SK-N-SH (cell line): ENCODE measurements at regions not wholly inside any gene's neighbourhood (a gene's known extent, or its start where the extent isn't known, plus 50 kb on each side); places are given as distances from the start of the nearest gene placed in this dataset.

Experiments used
- CTCF ChIA-PET: fragments of 300-600, 350-600 bp; formaldehyde crosslinking; extraction: SDS; loops from one replicate; lab custom pipeline; 2021; lab: Yijun Ruan, JAX
- POLR2A ChIA-PET: fragments of 350-600 bp; sonication (Branson Sonifier 250); formaldehyde crosslinking; extraction: SDS; loops from one replicate; lab custom pipeline; 2020; ENCODE audit warnings: antibody characterized with exemption, inconsistent platforms; lab: Yijun Ruan, JAX
- DNase-seq: peaks from one replicate; pipeline ENCODE4 v3.0.0; 2012
- H2AFZ ChIP-seq: fragments of 200-600 bp; sonication (generic); 2 replicates; pipeline ENCODE4 v1.8.1; 2016; ENCODE audit warnings: antibody characterized with exemption, mild to moderate bottlenecking, low read depth
- H3F3A ChIP-seq: fragments of 200-600 bp; sonication (generic); replicated peaks from 2 replicates; pipeline ENCODE3; 2016; ENCODE audit warnings: antibody characterized with exemption, mild to moderate bottlenecking; ENCODE audit not compliant: insufficient read depth
- H3K27ac ChIP-seq, 2 experiments: fragments of 200-500 bp in 1 of 2; fragments of 200-600 bp in 1 of 2; sonication (Bioruptor generic) in 1 of 2; sonication (generic), shearing (Covaris generic) in 1 of 2; 2 replicates each; pipeline versions ENCODE4 v1.5.1 to v1.6.1; 2014 to 2016; ENCODE audit warnings: low read depth in 2 of 2, inconsistent platforms in 1 of 2, low read length in 1 of 2, mild to moderate bottlenecking in 1 of 2, mixed read lengths in 1 of 2
- H3K27me3 ChIP-seq: fragments of 200-600 bp; sonication (generic), shearing (Covaris generic); 2 replicates; pipeline ENCODE4 v1.6.1; 2016; ENCODE audit warnings: mixed run types; ENCODE audit not compliant: insufficient read depth
- H3K36me3 ChIP-seq, 2 experiments: fragments of 200-500 bp in 1 of 2; fragments of 200-600 bp in 1 of 2; sonication (Bioruptor generic) in 1 of 2; sonication (generic) in 1 of 2; replicated peaks in 1 of 2; 2 replicates each; pipeline versions ENCODE3 to v1.5.1; 2014 to 2016; ENCODE audit warnings: low read length in 1 of 2, mild to moderate bottlenecking in 1 of 2; ENCODE audit not compliant: insufficient read depth in 2 of 2, control insufficient read depth in 1 of 2
- H3K4me1 ChIP-seq, 2 experiments: fragments of 200-500 bp in 1 of 2; fragments of 200-600 bp in 1 of 2; sonication (Bioruptor generic) in 1 of 2; sonication (generic), shearing (Covaris generic) in 1 of 2; 2 replicates each; pipeline versions ENCODE4 v1.5.1 to v1.6.1; 2014 to 2016; ENCODE audit warnings: low read depth in 1 of 2, low read length in 1 of 2, mixed run types in 1 of 2; ENCODE audit not compliant: insufficient read depth in 2 of 2, control insufficient read depth in 1 of 2
- H3K4me2 ChIP-seq: fragments of 200-600 bp; sonication (generic), shearing (Covaris generic); 2 replicates; pipeline ENCODE4 v1.6.1; 2017; ENCODE audit warnings: mixed run types
- H3K4me3 ChIP-seq, 2 experiments: fragments of 200-500 bp in 1 of 2; fragments of 200-600 bp in 1 of 2; sonication (Bioruptor generic) in 1 of 2; sonication (generic), shearing (Covaris generic) in 1 of 2; 2 replicates each; pipeline versions ENCODE4 v1.5.1 to v1.8.1; 2014 to 2016; ENCODE audit warnings: low read depth in 2 of 2, inconsistent platforms in 1 of 2, low read length in 1 of 2, mild to moderate bottlenecking in 1 of 2, mixed read lengths in 1 of 2, moderate library complexity in 1 of 2
- H3K79me2 ChIP-seq: fragments of 200-600 bp; sonication (generic); 2 replicates; pipeline ENCODE4 v1.8.1; 2017; ENCODE audit warnings: mild to moderate bottlenecking; ENCODE audit not compliant: insufficient read depth
- H3K9ac ChIP-seq: fragments of 200-600 bp; sonication (generic); 2 replicates; pipeline ENCODE4 v1.6.1; 2017; ENCODE audit warnings: mixed run types
- H3K9me2 ChIP-seq: fragments of 200-600 bp; sonication (generic); 2 replicates; pipeline ENCODE4 v1.6.1; 2017; ENCODE audit warnings: mixed run types
- H3K9me3 ChIP-seq: fragments of 200-600 bp; sonication (generic); 2 replicates; pipeline ENCODE4 v1.6.1; 2017; ENCODE audit warnings: mixed run types, mild to moderate bottlenecking, moderate library complexity
- H4K20me1 ChIP-seq: fragments of 200-600 bp; sonication (generic); 2 replicates; pipeline ENCODE4 v1.6.1; 2017; ENCODE audit warnings: mild to moderate bottlenecking, mixed run types; ENCODE audit not compliant: insufficient read depth
- EP300 ChIP-seq, 2 experiments: IDR thresholded peaks; 2 replicates each; pipeline versions ENCODE4 v1.4.0 to v1.6.1; 2012; ENCODE audit warnings: borderline replicate concordance in 1 of 2, low read depth in 1 of 2, low read length in 1 of 2
- FOXJ3 ChIP-seq: sonication (generic); formaldehyde crosslinking; IDR thresholded peaks from 2 replicates; pipeline ENCODE4 v1.5.1; 2020; ENCODE audit warnings: mild to moderate bottlenecking, missing genetic modification reagents
- GABPA ChIP-seq: IDR thresholded peaks from 2 replicates; pipeline ENCODE4 v1.4.0; 2012; ENCODE audit warnings: low read depth, mild to moderate bottlenecking
- JUND ChIP-seq: IDR thresholded peaks from 2 replicates; pipeline ENCODE4 v1.4.0; 2012
- NRF1 ChIP-seq: IDR thresholded peaks from 2 replicates; pipeline ENCODE4 v1.6.1; 2012; ENCODE audit warnings: low read depth, mild to moderate bottlenecking, low read length
- RAD21 ChIP-seq: IDR thresholded peaks from 2 replicates; pipeline ENCODE4 v1.6.1; 2012; ENCODE audit warnings: mild to moderate bottlenecking, low read length
- RXRA ChIP-seq: IDR thresholded peaks from 2 replicates; pipeline ENCODE4 v1.4.0; 2012; ENCODE audit warnings: low read depth, mild to moderate bottlenecking, borderline replicate concordance
- SIN3A ChIP-seq: IDR thresholded peaks from 2 replicates; pipeline ENCODE4 v1.6.1; 2012; ENCODE audit warnings: low read depth, mild to moderate bottlenecking, low read length, moderate library complexity, borderline replicate concordance
- SMC3 ChIP-seq: IDR thresholded peaks from 2 replicates; pipeline ENCODE4 v1.6.1; 2012; ENCODE audit warnings: low read depth, low read length, improper control_type of control experiment
- YY1 ChIP-seq: IDR thresholded peaks from 2 replicates; pipeline ENCODE4 v1.4.0; 2012; ENCODE audit warnings: low read depth, mild to moderate bottlenecking
- WGBS: methylation state at CpG from one replicate; pipeline ENCODE4 v1.1.6; 2017; ENCODE audit warnings: low lambda C conversion rate; 5-methylcytosine and 5-hydroxymethylcytosine counted together
- TF ChIP-seq, protein P1 (sequence below): IDR thresholded peaks from 2 replicates; pipeline ENCODE4 v1.4.0; 2012; ENCODE audit warnings: low read depth, borderline replicate concordance
- TF ChIP-seq, protein P2 (sequence below): IDR thresholded peaks from 2 replicates; pipeline ENCODE4; 2012
- TF ChIP-seq, protein P3 (sequence below): fragments of 200-600 bp; sonication (generic); IDR thresholded peaks from 2 replicates; pipeline ENCODE4 v1.6.1; 2017; ENCODE audit warnings: antibody characterized with exemption, mild to moderate bottlenecking, moderate library complexity
- TF ChIP-seq, protein P4 (sequence below): fragments of 150-350 bp; IDR thresholded peaks from 2 replicates; pipeline ENCODE4 v1.6.1; 2016; ENCODE audit warnings: mild to moderate bottlenecking, low read depth, low read length

GRCh38 chr5:155885199-155885598 lies 441.8 kb upstream of the SGCD start (continued):
- TF ChIP-seq SIN3A, result no peak

- Histone ChIP-seq H3F3A (no peaks in the 10 kb centered on the region), H3K9me2 (no peaks in the 10 kb centered on the region), H3K36me3 (no peaks in the 10 kb centered on the region), H2AFZ (no peak overlapping the region), H3K79me2 (no peaks in the 10 kb centered on the region), H3K4me3 (no peak overlapping the region), H3K9me3 (no peaks in the 10 kb centered on the region), H3K27me3 (no peaks in the 10 kb centered on the region), H4K20me1 (no peaks in the 10 kb centered on the region)
- WGBS, result 73% methylated on average over 13 of the region's 13 CpGs
- CTCF ChIA-PET, result no interaction called here
- no peak for TF ChIP-seq YY1
- TF ChIP-seq RXRA, result no peak
- no peak for TF ChIP-seq JUND
- TF ChIP-seq, protein P1, sequence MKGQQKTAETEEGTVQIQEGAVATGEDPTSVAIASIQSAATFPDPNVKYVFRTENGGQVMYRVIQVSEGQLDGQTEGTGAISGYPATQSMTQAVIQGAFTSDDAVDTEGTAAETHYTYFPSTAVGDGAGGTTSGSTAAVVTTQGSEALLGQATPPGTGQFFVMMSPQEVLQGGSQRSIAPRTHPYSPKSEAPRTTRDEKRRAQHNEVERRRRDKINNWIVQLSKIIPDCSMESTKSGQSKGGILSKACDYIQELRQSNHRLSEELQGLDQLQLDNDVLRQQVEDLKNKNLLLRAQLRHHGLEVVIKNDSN, result no peak
- no peak for TF ChIP-seq EP300 (IDR thresholded peaks at IDR 0.05; ENCODE audit: borderline replicate concordance in 1 of 2, low read depth in 1 of 2, low read length in 1 of 2)
- TF ChIP-seq, protein P2, sequence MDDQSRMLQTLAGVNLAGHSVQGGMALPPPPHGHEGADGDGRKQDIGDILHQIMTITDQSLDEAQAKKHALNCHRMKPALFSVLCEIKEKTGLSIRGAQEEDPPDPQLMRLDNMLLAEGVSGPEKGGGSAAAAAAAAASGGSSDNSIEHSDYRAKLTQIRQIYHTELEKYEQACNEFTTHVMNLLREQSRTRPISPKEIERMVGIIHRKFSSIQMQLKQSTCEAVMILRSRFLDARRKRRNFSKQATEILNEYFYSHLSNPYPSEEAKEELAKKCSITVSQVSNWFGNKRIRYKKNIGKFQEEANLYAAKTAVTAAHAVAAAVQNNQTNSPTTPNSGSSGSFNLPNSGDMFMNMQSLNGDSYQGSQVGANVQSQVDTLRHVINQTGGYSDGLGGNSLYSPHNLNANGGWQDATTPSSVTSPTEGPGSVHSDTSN, result no peak
- TF ChIP-seq, protein P3, sequence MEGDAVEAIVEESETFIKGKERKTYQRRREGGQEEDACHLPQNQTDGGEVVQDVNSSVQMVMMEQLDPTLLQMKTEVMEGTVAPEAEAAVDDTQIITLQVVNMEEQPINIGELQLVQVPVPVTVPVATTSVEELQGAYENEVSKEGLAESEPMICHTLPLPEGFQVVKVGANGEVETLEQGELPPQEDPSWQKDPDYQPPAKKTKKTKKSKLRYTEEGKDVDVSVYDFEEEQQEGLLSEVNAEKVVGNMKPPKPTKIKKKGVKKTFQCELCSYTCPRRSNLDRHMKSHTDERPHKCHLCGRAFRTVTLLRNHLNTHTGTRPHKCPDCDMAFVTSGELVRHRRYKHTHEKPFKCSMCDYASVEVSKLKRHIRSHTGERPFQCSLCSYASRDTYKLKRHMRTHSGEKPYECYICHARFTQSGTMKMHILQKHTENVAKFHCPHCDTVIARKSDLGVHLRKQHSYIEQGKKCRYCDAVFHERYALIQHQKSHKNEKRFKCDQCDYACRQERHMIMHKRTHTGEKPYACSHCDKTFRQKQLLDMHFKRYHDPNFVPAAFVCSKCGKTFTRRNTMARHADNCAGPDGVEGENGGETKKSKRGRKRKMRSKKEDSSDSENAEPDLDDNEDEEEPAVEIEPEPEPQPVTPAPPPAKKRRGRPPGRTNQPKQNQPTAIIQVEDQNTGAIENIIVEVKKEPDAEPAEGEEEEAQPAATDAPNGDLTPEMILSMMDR, result no peak
- no peak for TF ChIP-seq NRF1
- TF ChIP-seq, protein P4, sequence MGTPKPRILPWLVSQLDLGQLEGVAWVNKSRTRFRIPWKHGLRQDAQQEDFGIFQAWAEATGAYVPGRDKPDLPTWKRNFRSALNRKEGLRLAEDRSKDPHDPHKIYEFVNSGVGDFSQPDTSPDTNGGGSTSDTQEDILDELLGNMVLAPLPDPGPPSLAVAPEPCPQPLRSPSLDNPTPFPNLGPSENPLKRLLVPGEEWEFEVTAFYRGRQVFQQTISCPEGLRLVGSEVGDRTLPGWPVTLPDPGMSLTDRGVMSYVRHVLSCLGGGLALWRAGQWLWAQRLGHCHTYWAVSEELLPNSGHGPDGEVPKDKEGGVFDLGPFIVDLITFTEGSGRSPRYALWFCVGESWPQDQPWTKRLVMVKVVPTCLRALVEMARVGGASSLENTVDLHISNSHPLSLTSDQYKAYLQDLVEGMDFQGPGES, result no peak
- TF ChIP-seq SMC3, result no peak
- no peak for TF ChIP-seq GABPA
- TF ChIP-seq RAD21, result no peak
- no peak for TF ChIP-seq FOXJ3 (CRISPR knock-in tag)
- TF ChIP-seq, all 33 proteins: peak for 0
- no peak for DNase-seq
- Histone ChIP-seq H3K9ac (no peak overlapping the region), H3K4me1 (peaks cover 0 to 5% of the 10 kb centered on the region in 2 experiments; a peak in 1 of 4 replicates), H3K27ac (no peak overlapping the region), H3K4me2 (no peak overlapping the region)
- POLR2A ChIA-PET, result interaction anchor here (0.6 kb wide), 1 partner anchor 159 kb away, joined by 3 read pairs; no protein-coding TSS in a partner anchor
These were observed 440.5 kb upstream of the SGCD start for GRCh38 chr5:155886311-155887031.
